ENCODE measurements at regions not wholly inside any gene's neighbourhood (a gene's known extent, or its start where the extent isn't known, plus 50 kb on each side); places are given as distances from the start of the nearest gene placed in this dataset.

GRCh38 chr1:106072909-106073600, 983.4 kb upstream of the PRMT6 start:
- CTCF ChIA-PET, result no interaction called here
- intact Hi-C loops (cut with micrococcal nuclease) (no loop called here), dilution Hi-C loops (cut with MboI; ENCODE audit: extremely low pct_ligation_motif_present, low sequenced_read_pairs) (no loop called here)
- TF ChIP-seq FOS (IDR thresholded peaks at IDR 0.05; ENCODE audit: borderline replicate concordance, insufficient read depth, low read length) (no peak), EZH2 (IDR thresholded peaks at IDR 0.05; ENCODE audit: borderline replicate concordance, low read depth, low read length, severe bottlenecking) (no peak), MYC (IDR thresholded peaks at IDR 0.05; ENCODE audit: low read depth, low read length) (no peak), GATA2 (IDR thresholded peaks at IDR 0.05; ENCODE audit: insufficient read depth, insufficient read length, low read depth, low read length) (no peak), POLR2A (IDR thresholded peaks at IDR 0.05; ENCODE audit: low read depth, low read length) (no peak), JUN (IDR thresholded peaks at IDR 0.05; ENCODE audit: borderline replicate concordance, insufficient read depth, insufficient read length, low read depth) (no peak), POLR2AphosphoS5 (IDR thresholded peaks at IDR 0.05; ENCODE audit: insufficient read depth, low read depth, low read length) (no peak)
- TF ChIP-seq, protein P1, sequence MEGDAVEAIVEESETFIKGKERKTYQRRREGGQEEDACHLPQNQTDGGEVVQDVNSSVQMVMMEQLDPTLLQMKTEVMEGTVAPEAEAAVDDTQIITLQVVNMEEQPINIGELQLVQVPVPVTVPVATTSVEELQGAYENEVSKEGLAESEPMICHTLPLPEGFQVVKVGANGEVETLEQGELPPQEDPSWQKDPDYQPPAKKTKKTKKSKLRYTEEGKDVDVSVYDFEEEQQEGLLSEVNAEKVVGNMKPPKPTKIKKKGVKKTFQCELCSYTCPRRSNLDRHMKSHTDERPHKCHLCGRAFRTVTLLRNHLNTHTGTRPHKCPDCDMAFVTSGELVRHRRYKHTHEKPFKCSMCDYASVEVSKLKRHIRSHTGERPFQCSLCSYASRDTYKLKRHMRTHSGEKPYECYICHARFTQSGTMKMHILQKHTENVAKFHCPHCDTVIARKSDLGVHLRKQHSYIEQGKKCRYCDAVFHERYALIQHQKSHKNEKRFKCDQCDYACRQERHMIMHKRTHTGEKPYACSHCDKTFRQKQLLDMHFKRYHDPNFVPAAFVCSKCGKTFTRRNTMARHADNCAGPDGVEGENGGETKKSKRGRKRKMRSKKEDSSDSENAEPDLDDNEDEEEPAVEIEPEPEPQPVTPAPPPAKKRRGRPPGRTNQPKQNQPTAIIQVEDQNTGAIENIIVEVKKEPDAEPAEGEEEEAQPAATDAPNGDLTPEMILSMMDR (IDR thresholded peaks at IDR 0.05; ENCODE audit: extremely low read depth in 1 of 2, insufficient read depth in 1 of 2, low read depth in 1 of 2, low read length in 2 of 2), result no peak
- peaks cover 5% of the 10 kb centered on the region for H3K9me3 ChIP-seq (replicated peaks; ENCODE audit: control insufficient read depth, insufficient read depth, low read length)
- H2AFZ ChIP-seq (ENCODE audit: low read depth, low read length), result no peak overlapping the region
- no peak overlapping the region for H3K9ac ChIP-seq (replicated peaks; ENCODE audit: extremely low read depth, insufficient read depth, low read length)
- H3K4me2 ChIP-seq (ENCODE audit: insufficient read depth, low read length), result no peak overlapping the region
- H4K20me1 ChIP-seq (replicated peaks; ENCODE audit: control insufficient read depth, extremely low read depth, insufficient read depth, low read length), result no peaks in the 10 kb centered on the region
- no peaks in the 10 kb centered on the region for H3K36me3 ChIP-seq (ENCODE audit: control insufficient read depth in 2 of 2, extremely low read depth in 1 of 2, insufficient read depth in 2 of 2, low read length in 2 of 2)
- BruUV-seq (replicated peaks), result no TSS peak
- no peak for FAIRE-seq
- H3K27me3 ChIP-seq (ENCODE audit: control insufficient read depth in 2 of 2, insufficient read depth in 2 of 2, low read length in 2 of 2), result no peaks in the 10 kb centered on the region
- H3K4me3 ChIP-seq (replicated peaks in 1 of 3; ENCODE audit: insufficient read depth in 1 of 3, low read depth in 1 of 3, low read length in 3 of 3), result no peak overlapping the region
- no peaks in the 10 kb centered on the region for H3K79me2 ChIP-seq (ENCODE audit: control insufficient read depth, insufficient read depth, low read length)
- H3K9me1 ChIP-seq (replicated peaks; ENCODE audit: control insufficient read depth, extremely low read depth, insufficient read depth, low read length), result no peaks in the 10 kb centered on the region
- H3K4me1 ChIP-seq (ENCODE audit: control insufficient read depth, extremely low read depth, insufficient read depth, low read length), result no peaks in the 10 kb centered on the region
- DNase-seq (ENCODE audit: low read depth, low spot score), result no peak
- no peak overlapping the region for H3K27ac ChIP-seq (ENCODE audit: insufficient read depth, low read depth, low read length)
- POLR2A ChIA-PET, result no interaction called here

Measured in endothelial cell of umbilical vein (primary cell).